GM03348 (cell line): ENCODE measurements at regions not wholly inside any gene's neighbourhood (a gene's known extent, or its start where the extent isn't known, plus 50 kb on each side); places are given as distances from the start of the nearest gene placed in this dataset.

Experiments used
- DNase-seq: peaks from one replicate; pipeline ENCODE4 v3.0.0; 2012; ENCODE audit warnings: low spot score

DNA sequence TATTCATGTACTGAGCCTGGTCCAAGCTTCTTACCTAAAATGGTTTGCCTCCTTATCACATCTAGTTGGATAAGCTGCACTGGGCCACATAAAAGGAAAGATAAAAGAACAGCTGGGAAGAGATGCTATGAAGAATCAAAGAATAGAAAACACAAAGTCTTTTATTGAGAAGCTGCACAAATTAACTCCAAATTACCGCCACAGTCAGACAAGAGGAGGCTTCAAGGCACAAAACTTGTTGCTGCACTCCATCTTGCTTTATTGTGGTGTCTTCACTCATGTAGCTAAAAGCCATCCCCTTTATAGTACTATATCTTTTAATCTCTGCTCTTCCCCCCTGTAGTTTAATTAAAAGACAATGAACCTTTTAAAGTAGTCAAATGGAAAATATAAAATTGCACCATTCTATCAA, 330.6 kb upstream of the PMFBP1 start:
- DNase-seq, result no peak

DNA sequence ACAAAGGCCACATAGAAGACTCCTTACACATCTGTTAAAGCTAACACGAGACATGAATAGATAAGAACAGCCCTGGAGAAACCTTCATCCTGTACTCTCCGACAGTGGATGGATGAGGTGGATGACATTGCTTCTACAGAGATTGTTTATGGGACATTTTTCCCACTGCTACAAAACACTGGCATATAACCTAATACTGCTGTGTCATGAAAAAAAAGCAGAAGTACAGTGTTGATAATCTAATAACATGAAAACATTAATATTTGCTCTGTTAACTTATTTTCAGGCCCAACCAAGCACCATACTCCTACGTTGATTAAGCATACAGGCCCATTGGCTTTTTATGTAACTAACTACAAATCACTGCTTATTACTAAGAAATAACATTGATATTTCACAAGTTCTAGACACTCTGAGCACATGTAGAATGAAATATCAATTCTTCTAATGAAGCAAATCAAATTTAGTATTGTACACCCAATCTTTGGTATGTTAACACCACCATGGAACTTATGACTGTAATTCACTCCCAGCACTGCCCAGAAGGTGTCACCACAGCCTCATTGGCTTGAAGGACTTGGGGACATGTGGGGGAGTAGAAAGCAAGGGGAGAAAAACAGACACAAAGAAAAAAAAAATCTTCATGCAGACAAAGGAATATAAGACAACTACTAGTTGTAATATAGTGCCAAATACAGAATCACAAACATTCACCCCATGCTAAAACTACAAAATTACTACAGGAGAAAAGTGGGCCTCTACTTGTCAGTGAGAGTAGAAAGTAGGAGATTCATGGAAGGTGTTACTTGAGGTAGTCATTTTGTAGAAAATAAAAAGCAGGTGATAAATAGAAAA, 330.0 kb upstream of the PMFBP1 start:
- peak; percentile 75 for DNase-seq

GRCh38 chr16:72500545-72500944, 328.6 kb upstream of the PMFBP1 start:
- no peak for DNase-seq

DNA sequence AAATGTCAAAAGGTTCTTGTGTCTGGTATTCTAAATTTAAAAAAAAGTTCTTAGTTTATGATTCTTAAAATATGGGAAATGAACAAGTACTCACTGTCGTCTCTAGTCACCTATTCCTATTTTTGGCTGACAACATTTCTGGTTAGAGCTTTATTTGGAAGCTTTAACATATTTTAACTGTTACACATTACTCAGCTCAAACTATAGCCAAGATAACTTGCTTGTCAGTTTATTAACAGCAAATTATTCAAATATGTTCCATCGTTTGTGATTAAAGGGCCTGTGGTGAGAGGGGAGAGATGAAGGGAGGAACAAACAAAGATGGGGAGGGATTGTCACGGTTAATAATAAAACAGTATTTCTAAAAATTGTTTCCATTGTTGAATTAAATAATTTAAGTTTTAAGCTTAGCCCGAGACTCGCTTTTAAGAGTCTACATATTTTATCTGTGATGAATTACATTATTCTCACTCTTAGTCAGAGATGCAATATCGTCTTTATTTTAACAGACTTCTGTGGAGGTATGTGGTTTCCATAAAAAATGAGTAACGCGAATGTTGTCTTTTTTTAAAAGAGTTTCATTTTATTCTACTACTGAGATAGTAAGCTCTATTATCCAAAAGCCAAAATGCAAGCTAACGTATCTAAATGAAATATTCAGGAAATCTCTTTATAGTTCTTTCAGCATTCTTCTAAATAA, 321.9 kb upstream of the PMFBP1 start:
- DNase-seq, result peak; percentile 53

- no peak for DNase-seq
These were observed 315.3 kb upstream of the PMFBP1 start for GRCh38 chr16:72487283-72487682.

GRCh38 chr16:72482695-72483094, 310.7 kb upstream of the PMFBP1 start:
- DNase-seq, result no peak

DNA sequence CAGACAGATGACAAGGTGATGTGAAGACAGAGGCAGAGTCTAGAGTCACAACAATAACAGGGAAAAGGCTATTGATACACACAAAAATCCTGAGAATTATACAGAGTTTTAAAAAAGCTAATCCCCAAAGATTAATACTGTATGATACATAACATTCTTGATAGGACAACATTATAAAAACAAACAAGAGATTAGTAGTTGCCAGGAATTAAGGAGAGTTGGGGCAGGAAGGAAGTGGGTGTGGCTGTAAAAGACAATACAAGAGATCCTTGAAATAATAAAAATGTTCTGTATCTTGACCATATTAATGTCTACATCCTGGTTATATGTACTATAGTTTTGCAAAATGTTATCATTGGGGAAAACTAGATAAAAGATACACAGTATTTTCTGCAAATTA, 309.5 kb upstream of the PMFBP1 start:
- DNase-seq, result peak; percentile 11

DNA sequence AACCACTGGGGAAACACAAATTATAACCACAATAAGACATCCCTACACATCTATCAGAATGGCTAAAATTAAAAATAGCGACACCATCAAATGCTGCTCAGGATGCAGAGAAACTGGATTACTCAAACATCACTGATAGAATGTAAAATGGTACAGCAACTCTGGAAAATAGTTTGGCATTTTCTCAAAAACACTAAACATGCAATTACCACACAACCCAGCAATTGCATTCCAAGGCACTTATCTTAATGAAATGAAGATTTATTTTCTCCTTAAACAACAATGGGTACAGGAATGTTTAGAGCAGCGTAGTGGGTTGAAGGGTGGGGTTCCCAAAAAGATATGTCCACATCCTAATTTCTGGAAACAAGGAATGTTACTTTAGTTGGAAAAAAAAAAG, 309.0 kb upstream of the PMFBP1 start:
- DNase-seq, result peak; percentile 48

GRCh38 chr16:72475688-72476087, 303.7 kb upstream of the PMFBP1 start:
- DNase-seq, result no peak

DNA sequence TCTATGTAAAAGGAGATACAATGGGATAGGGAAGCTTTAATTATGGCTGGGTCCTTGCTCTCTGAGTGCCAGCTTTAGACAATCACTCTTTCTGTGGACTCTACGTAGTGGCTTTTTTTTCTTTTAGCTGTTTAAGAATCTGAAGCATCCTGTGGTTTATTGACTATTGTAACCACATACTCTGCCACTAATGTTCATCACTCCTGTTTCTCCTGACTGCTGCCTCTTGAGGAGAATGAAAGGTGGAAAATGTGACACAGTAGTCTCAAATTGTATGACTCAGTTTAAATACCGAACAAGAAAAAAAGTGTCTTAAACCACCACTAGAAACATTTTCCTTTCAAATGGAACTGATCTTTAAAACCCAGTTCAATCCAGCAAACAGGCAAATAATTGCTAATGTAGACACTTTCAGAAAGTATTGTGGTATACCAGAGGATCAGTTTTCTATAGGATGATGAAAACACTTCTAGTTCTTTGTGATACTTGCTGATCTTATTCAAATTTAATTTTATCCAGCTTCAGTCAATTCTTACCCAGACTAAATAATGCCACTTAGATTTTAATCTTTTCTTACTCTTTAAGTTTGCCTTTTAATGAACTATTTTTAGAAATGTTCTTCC, 302.7 kb upstream of the PMFBP1 start:
- peak; percentile 58 for DNase-seq

GRCh38 chr16:72473631-72474030, 301.7 kb upstream of the PMFBP1 start:
- DNase-seq, result no peak

- DNase-seq, result no peak
These were observed 299.5 kb upstream of the PMFBP1 start for GRCh38 chr16:72471317-72471924.

DNA sequence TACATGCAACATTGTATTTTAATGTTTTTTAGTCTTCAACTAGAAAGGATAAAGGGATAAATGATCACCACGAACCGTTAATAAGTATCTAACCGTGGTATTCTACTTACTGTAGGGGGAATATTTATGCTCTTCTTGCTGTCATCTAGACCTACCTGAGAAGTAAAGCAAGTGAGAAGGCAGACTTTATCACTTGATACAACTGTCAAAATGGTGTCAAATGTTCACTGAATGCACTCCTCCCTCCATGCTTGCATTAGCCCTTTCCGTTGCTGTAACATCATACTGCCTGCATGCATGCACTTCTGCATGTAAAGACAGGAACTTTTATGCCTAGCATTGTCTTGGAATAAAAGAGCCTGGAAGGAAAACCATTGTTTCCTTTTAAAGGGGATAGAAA, 298.6 kb upstream of the PMFBP1 start:
- no peak for DNase-seq

- no peak for DNase-seq
These were observed 298.0 kb upstream of the PMFBP1 start for GRCh38 chr16:72469932-72470331.

DNA sequence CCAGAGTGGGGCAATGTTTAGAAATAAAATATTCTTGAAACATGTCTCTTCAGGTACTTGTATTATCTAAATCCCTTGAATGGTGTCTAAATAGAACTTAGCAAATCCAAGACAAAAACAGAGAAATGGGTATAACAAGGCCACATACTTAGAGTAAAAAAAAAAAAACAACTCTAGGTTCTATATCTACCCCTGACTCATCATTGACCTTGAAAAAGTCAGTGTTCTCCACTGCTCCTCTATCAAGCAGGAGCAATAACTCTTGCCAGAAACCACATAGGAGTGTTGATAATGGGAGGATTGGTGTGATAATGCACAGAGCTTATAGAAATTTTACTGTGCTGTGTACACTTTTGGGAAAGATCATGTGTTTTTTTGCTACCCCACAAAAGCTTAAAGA, 296.6 kb upstream of the PMFBP1 start:
- DNase-seq, result no peak

DNA sequence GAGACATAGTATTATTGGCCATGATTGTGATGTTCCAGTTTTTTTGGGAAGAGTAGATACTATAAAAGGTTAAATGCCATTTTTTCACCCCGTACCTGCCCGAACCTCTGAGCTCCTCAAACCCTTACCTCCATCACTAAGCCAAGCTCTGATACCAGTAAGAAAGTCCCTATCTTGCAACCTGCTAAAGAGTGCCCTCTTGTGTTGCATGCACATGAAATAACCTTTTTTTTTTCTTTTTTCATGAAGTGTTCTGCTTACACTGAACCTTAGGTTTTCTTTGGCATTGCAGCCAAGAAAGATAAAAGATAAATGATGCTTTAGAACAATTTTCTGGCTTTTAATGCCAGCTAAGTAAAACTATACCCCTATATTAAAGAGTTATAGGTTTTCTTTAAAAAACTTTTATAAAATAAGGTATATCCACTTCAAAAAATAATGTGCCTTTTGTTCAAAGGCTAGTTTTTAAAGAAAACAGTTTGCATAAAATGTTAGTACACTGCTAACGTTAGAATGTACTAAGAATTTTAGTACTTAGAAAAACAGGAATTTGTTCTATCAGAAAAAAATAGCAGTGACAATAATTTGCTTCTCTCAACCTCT, 295.3 kb upstream of the PMFBP1 start:
- DNase-seq, result peak; percentile 33

GRCh38 chr16:72464597-72465368, 292.8 kb upstream of the PMFBP1 start:
- no peak for DNase-seq

DNA sequence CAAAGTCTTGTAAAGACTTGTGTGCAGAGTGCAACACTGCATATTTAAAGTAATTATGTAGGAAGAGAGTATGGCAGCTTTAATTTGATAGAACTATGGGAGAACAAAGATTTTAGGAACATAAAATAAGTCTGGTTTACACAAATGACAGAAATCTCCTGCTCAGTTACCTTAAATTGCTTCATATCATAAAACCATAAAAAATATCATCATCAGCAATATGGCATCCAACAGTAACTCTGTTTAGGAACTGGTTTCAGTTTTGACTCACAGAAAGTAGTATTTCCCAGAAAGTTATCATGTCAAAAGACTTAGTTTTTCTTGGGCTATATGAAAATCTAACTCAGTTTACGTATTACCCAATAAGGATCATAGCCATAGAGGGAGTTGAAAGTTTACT, 292.1 kb upstream of the PMFBP1 start:
- DNase-seq, result no peak

DNA sequence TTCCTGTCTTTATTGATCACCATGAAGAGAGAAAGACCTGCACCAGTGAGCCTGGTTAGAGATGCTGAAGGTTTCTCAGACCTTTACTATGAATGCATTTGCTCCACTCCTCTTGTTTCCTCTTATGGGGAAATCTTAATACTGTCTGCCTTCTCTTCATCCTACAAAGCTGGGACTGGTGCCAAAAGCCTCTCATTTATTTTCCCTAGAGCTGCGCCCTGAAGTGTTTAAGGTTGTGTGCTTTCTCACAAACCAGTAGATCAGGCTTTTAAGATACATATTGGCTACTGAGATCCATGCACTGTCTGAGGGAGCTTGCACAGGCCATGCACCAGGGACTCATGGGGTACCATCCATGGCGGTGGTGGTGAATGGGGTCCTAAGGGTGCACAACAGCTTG, 286.1 kb upstream of the PMFBP1 start:
- no peak for DNase-seq

DNA sequence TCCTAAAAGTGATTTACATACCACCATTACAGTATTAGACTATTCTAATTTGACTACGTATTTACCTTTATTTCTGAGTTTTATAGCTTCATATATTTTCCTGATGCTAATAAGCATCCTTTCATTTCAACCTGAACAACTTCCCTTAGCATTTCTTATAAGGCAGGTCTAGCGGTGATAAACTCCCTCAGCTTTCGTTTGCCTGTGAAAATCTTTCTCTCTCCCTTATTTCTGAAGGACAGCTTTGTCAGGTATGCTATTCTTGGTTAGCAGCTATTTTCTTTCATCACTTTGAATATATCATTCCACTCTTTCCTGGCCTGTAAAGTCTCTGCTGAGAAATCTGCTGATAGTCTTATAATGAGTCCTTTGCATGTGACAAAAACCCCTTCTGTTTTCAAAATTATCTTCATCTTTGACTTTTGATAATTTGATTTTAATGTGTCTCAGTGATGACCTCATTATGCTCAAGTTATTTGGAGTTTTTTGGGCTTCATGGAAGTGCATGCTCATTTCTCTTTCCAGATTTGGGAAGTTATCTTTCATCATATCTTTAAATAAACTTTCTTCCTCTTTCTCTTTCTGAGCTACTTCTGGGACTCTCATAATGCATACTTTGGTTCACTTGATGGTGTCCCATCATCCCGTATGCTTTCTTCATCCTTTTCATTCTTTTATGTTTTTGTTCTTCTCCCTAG, 285.4 kb upstream of the PMFBP1 start:
- no peak for DNase-seq
